ENCODE measurements at regions not wholly inside any gene's neighbourhood (a gene's known extent, or its start where the extent isn't known, plus 50 kb on each side); places are given as distances from the start of the nearest gene placed in this dataset.

- Histone ChIP-seq H3K36me3 (ENCODE audit: low read length) (no peaks in the 10 kb centered on the region), H3K9ac (ENCODE audit: low read length) (no peak overlapping the region), H3K27ac (ENCODE audit: low read depth, low read length) (no peak overlapping the region), H3K4me2 (ENCODE audit: low read depth, low read length, poor library complexity, severe bottlenecking) (no peak overlapping the region), H4K20me1 (ENCODE audit: low read depth, low read length) (no peaks in the 10 kb centered on the region), H3K9me3 (ENCODE audit: insufficient read depth, low read length) (no peaks in the 10 kb centered on the region), H3K4me3 (ENCODE audit: insufficient read depth, low read length, poor library complexity, severe bottlenecking) (no peak overlapping the region), H3K27me3 (ENCODE audit: low read length) (no peaks in the 10 kb centered on the region), H2AFZ (ENCODE audit: low read depth, low read length, severe bottlenecking) (no peak overlapping the region), H3F3A (ENCODE audit: insufficient read depth) (no peaks in the 10 kb centered on the region), H3K79me2 (ENCODE audit: insufficient read depth, low read length) (no peaks in the 10 kb centered on the region), H3K9me2 (replicated peaks; ENCODE audit: insufficient read depth, low read length) (no peaks in the 10 kb centered on the region)
- TF ChIP-seq CTCF (IDR thresholded peaks at IDR 0.05; ENCODE audit: insufficient read depth, low read length, poor library complexity, severe bottlenecking) (no peak), EZH2phosphoT487 (conservative IDR thresholded peaks at IDR 0.05; ENCODE audit: low read length) (no peak)
Observed at GRCh38 chr3:56880720-56881575, 79.2 kb upstream of the ARHGEF3 start.

- no peaks in the 10 kb centered on the region for H4K20me1 ChIP-seq (ENCODE audit: low read depth, low read length)
- no peak overlapping the region for H3K4me3 ChIP-seq (ENCODE audit: insufficient read depth, low read length, poor library complexity, severe bottlenecking)
- H3K27me3 ChIP-seq (ENCODE audit: low read length): no peaks in the 10 kb centered on the region
- no peaks in the 10 kb centered on the region for H3F3A ChIP-seq (ENCODE audit: insufficient read depth)
- H3K27ac ChIP-seq (ENCODE audit: low read depth, low read length): no peak overlapping the region
- H2AFZ ChIP-seq (ENCODE audit: low read depth, low read length, severe bottlenecking): no peak overlapping the region
- H3K4me2 ChIP-seq (ENCODE audit: low read depth, low read length, poor library complexity, severe bottlenecking): no peak overlapping the region
- H3K79me2 ChIP-seq (ENCODE audit: insufficient read depth, low read length): no peaks in the 10 kb centered on the region
- H3K36me3 ChIP-seq (ENCODE audit: low read length): no peaks in the 10 kb centered on the region
- H3K9me2 ChIP-seq (replicated peaks; ENCODE audit: insufficient read depth, low read length): no peaks in the 10 kb centered on the region
- H3K9ac ChIP-seq (ENCODE audit: low read length): no peak overlapping the region
- H3K9me3 ChIP-seq (ENCODE audit: insufficient read depth, low read length): no peaks in the 10 kb centered on the region
- TF ChIP-seq EZH2phosphoT487 (conservative IDR thresholded peaks at IDR 0.05; ENCODE audit: low read length) (no peak), CTCF (IDR thresholded peaks at IDR 0.05; ENCODE audit: insufficient read depth, low read length, poor library complexity, severe bottlenecking) (no peak)
Observed at GRCh38 chr3:56879436-56880215, 77.9 kb upstream of the ARHGEF3 start.

- Histone ChIP-seq H2AFZ (ENCODE audit: low read depth, low read length, severe bottlenecking) (no peak overlapping the region), H3K9ac (ENCODE audit: low read length) (no peak overlapping the region), H3K4me2 (ENCODE audit: low read depth, low read length, poor library complexity, severe bottlenecking) (no peak overlapping the region), H3F3A (ENCODE audit: insufficient read depth) (no peaks in the 10 kb centered on the region), H3K4me3 (ENCODE audit: insufficient read depth, low read length, poor library complexity, severe bottlenecking) (no peak overlapping the region), H3K27ac (ENCODE audit: low read depth, low read length) (no peak overlapping the region), H3K79me2 (ENCODE audit: insufficient read depth, low read length) (no peaks in the 10 kb centered on the region), H4K20me1 (ENCODE audit: low read depth, low read length) (no peaks in the 10 kb centered on the region), H3K9me2 (replicated peaks; ENCODE audit: insufficient read depth, low read length) (no peaks in the 10 kb centered on the region), H3K9me3 (ENCODE audit: insufficient read depth, low read length) (no peaks in the 10 kb centered on the region), H3K27me3 (ENCODE audit: low read length) (no peaks in the 10 kb centered on the region), H3K36me3 (ENCODE audit: low read length) (no peaks in the 10 kb centered on the region)
- no peak for TF ChIP-seq EZH2phosphoT487 (conservative IDR thresholded peaks at IDR 0.05; ENCODE audit: low read length)
- TF ChIP-seq CTCF (IDR thresholded peaks at IDR 0.05; ENCODE audit: insufficient read depth, low read length, poor library complexity, severe bottlenecking): no peak
Observed at GRCh38 chr3:56878074-56878473, 76.3 kb upstream of the ARHGEF3 start.

All from SU-DHL-6 (cell line).